Ovary (tissue), 7 donors: ENCODE measurements at regions not wholly inside any gene's neighbourhood (a gene's known extent, or its start where the extent isn't known, plus 50 kb on each side); places are given as distances from the start of the nearest gene placed in this dataset.

Experiments
- DNase-seq, 5 donors: peaks; one replicate each; pipeline ENCODE4 v3.0.0-alpha.2; 2019 to 2020
- H3K27ac ChIP-seq, 2 donors: fragments of 200-600 bp; one replicate each; pipeline versions ENCODE4 v1.5.1 to v1.8.0; 2019 to 2022
- H3K27me3 ChIP-seq: fragments of 200-600 bp; one replicate; pipeline ENCODE4 v1.8.0; 2022
- H3K36me3 ChIP-seq: fragments of 200-600 bp; sonication (generic); one replicate; pipeline ENCODE4 v1.5.1; 2019
- H3K4me1 ChIP-seq: one replicate; pipeline ENCODE4 v1.8.1; 2013; ENCODE audit warnings: mild to moderate bottlenecking, moderate library complexity; ENCODE audit not compliant: insufficient read depth
- H3K4me3 ChIP-seq: fragments of 200-600 bp; sonication (generic); one replicate; pipeline ENCODE4 v1.5.1; 2017
- H3K9me3 ChIP-seq, 2 donors: fragments of 200-600 bp in 1 of 2; sonication (generic) in 1 of 2; one replicate each; pipeline versions ENCODE4 v1.5.1 to v1.8.1; 2013 to 2019; ENCODE audit warnings: mild to moderate bottlenecking in 1 of 2, moderate library complexity in 1 of 2
- CTCF ChIP-seq, 3 donors: fragments of 450-650 bp in 2 of 3; fragments of 200-600 bp in 1 of 3; IDR thresholded peaks; one replicate each; pipeline versions ENCODE4 v1.5.1 to v1.8.0; 2016 to 2022; ENCODE audit warnings: antibody characterized with exemption in 3 of 3, mild to moderate bottlenecking in 1 of 3
- EP300 ChIP-seq: sonication (generic); formaldehyde crosslinking; IDR thresholded peaks from one replicate; pipeline ENCODE4 v1.6.1; 2017; ENCODE audit warnings: antibody characterized with exemption
- POLR2A ChIP-seq: fragments of 450-650 bp; IDR thresholded peaks from one replicate; pipeline ENCODE4 v1.6.1; 2017; ENCODE audit warnings: antibody characterized with exemption, mild to moderate bottlenecking, moderate library complexity
- WGBS, 3 donors: extraction: QIAGEN DNeasy Blood & Tissue Kit in 1 of 3; methylation state at CpG; one replicate each; pipeline versions ENCODE4 v1.1.5 to v1.1.7; 2013 to 2017; 5-methylcytosine and 5-hydroxymethylcytosine counted together
- intact Hi-C, 4 donors: fragments of 100-400 bp; cut with DNase I; formaldehyde crosslinking; loops; one replicate each; pipeline versions ENCODE4 v1.11.0 to v1.15.1; 2022 to 2023
- donor health status: DM: no; HTN: no; CAD: no; lungs with moderate emphysema.
- donor health status: DM: no; HTN: no; CAD: no.
- donor health status: Bipolar disorder and iron deficiency.
- donor health status: DM: no; HTN: no; CAD: no.
- donor health status: DM: yes; HTN: yes; CAD: no.

GRCh38 chr6:140036196-140036595 is 661.7 kb upstream of the CITED2 start:
- intact Hi-C loops, result no loop called here
- TF ChIP-seq EP300, result no peak
- no peak for TF ChIP-seq CTCF (IDR thresholded peaks at IDR 0.05)

GRCh38 chr6:140032189-140032588 is 657.7 kb upstream of the CITED2 start:
- no peak for DNase-seq
- TF ChIP-seq EP300 (no peak), CTCF (IDR thresholded peaks at IDR 0.05) (no peak), POLR2A (no peak)
- H3K9me3 ChIP-seq, result no peaks in the 10 kb centered on the region
- H3K27ac ChIP-seq, result no peak overlapping the region
- 94 to 98% (median 94%) methylated on average over 2 of the region's 2 CpGs for WGBS, 3 donors
- no peaks in the 10 kb centered on the region for H3K4me1 ChIP-seq
- intact Hi-C loops, result no loop called here
- H3K4me3 ChIP-seq, result no peak overlapping the region
- no peaks in the 10 kb centered on the region for H3K36me3 ChIP-seq
- H3K27me3 ChIP-seq, result no peaks in the 10 kb centered on the region

More at GRCh38 chr6:140036196-140036595, 661.7 kb upstream of the CITED2 start:
- no peak overlapping the region for H3K27ac ChIP-seq
- H3K9me3 ChIP-seq, result no peaks in the 10 kb centered on the region
- WGBS, 3 donors, result 84 to 88% (median 87%) methylated on average over 3 of the region's 3 CpGs
- DNase-seq, result no peak
- H3K4me3 ChIP-seq, result no peak overlapping the region
- H3K36me3 ChIP-seq, result no peaks in the 10 kb centered on the region
- peaks cover 1% of the 10 kb centered on the region for H3K4me1 ChIP-seq
- no peaks in the 10 kb centered on the region for H3K27me3 ChIP-seq

- TF ChIP-seq EP300, result no peak
- no peak for TF ChIP-seq CTCF (IDR thresholded peaks at IDR 0.05)
- TF ChIP-seq POLR2A, result no peak
- H3K4me1 ChIP-seq, result no peaks in the 10 kb centered on the region
- no peak overlapping the region for H3K27ac ChIP-seq
- no peak for DNase-seq
- WGBS, 3 donors, result 72 to 80% (median 76%) methylated on average over 3 of the region's 3 CpGs
- H3K36me3 ChIP-seq, result no peaks in the 10 kb centered on the region
- intact Hi-C loops, result no loop called here
- no peaks in the 10 kb centered on the region for H3K9me3 ChIP-seq
- H3K4me3 ChIP-seq, result no peak overlapping the region
- no peaks in the 10 kb centered on the region for H3K27me3 ChIP-seq
These were observed 655.1 kb upstream of the CITED2 start for GRCh38 chr6:140029551-140029950.

GRCh38 chr6:140027219-140027618 is 652.8 kb upstream of the CITED2 start:
- Histone ChIP-seq H3K4me1 (no peaks in the 10 kb centered on the region), H3K27ac (no peak overlapping the region), H3K27me3 (no peaks in the 10 kb centered on the region), H3K36me3 (no peaks in the 10 kb centered on the region), H3K4me3 (no peak overlapping the region), H3K9me3 (no peaks in the 10 kb centered on the region)
- no peak for DNase-seq
- intact Hi-C loops, result no loop called here
- WGBS, 3 donors, result 73 to 97% (median 96%) methylated on average over 2 of the region's 2 CpGs
- TF ChIP-seq EP300 (no peak), POLR2A (no peak), CTCF (IDR thresholded peaks at IDR 0.05) (no peak)

GRCh38 chr6:140026546-140026945 is 652.1 kb upstream of the CITED2 start:
- intact Hi-C loops, result no loop called here
- H3K4me1 ChIP-seq, result no peaks in the 10 kb centered on the region

More at GRCh38 chr6:140026546-140026945, 652.1 kb upstream of the CITED2 start:
- no peak overlapping the region for H3K27ac ChIP-seq
- no peak overlapping the region for H3K4me3 ChIP-seq
- DNase-seq, result no peak
- H3K9me3 ChIP-seq, result no peaks in the 10 kb centered on the region
- no peak for TF ChIP-seq CTCF (IDR thresholded peaks at IDR 0.05)
- TF ChIP-seq EP300, result no peak
- TF ChIP-seq POLR2A, result no peak
- no peaks in the 10 kb centered on the region for H3K27me3 ChIP-seq
- no peaks in the 10 kb centered on the region for H3K36me3 ChIP-seq
